Kidney capillary endothelial cell (primary cell): ENCODE measurements at regions not wholly inside any gene's neighbourhood (a gene's known extent, or its start where the extent isn't known, plus 50 kb on each side); places are given as distances from the start of the nearest gene placed in this dataset.

Source experiments
- DNase-seq: peaks from one replicate; pipeline ENCODE4 v3.0.0-alpha.2; 2018; ENCODE audit warnings: low spot score

DNA sequence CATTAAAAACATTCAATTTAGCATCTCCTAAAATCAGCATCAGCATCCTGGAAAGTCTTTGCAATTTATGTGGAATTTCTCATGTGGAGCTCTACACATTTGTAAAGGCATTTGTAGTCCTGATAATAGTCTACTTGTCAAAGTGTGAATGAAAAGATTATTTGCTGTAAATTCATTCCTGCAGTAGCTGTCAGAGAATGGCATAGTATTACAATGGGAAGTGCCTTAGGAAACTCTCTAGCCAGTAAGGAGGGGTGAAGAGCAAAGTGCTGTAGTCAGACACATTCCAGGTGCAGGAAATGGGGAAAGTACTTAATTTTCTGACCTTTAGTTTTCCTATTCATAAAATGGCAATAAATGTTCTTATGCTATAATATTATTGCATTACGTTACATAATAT, 627.9 kb downstream of the KCTD16 start:
- no peak for DNase-seq

DNA sequence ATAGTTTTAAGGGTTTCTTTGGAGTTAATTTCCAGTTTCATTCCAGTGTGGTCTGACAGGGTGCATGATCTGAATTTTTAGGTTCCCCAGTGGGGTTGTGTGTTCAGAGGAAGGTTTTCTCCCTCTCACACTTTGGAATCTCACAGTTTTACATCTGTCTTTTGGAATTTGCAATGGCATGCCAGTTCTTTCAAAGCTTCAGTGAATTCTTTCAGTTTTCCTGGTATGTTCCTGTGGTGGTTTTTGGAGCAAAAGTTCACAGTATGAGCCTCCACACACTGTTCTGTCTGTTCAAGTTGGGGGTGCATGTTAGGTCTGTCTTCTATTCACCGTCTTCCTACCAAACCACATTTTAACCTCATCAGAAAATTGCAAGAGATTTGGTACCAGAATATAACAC, 624.2 kb downstream of the KCTD16 start:
- no peak for DNase-seq

DNA sequence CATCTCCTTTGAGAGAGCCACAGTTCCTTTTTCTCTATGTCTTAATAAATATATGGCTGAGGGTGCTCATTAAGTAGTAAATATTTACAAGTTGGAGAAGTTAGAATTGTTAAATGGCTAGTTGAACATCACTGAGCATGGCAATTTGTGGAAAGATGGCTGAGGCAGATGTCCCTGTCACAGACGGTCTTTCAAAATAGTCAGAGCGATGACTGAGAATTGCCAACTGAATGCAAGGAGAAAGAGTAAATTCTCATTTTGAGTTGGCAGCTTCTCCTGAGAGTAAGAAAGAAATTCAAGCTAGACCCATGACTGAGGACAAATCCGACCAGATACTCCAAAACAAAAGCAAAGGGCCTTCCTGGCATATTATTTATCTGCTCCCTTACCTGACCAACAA, 617.9 kb downstream of the KCTD16 start:
- no peak for DNase-seq

DNA sequence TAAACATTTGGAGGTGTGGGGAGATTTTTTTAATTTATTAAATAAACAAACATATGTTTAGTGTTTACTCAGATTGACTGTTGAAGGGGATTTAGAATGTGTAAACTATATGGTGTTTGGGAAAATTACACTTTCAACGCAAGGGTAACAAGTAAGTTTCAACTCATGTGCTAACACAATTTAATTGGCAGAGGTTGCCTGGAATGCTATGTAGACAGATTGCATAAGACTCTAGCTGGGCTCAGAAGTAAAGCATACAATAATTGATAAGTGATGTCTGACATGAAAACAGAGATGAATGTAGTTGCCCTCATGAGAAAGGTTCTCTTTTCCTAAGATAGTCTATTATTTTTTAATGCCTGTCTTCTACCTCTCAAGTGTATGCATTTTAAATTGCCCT, 617.4 kb downstream of the KCTD16 start:
- DNase-seq: no peak

DNA sequence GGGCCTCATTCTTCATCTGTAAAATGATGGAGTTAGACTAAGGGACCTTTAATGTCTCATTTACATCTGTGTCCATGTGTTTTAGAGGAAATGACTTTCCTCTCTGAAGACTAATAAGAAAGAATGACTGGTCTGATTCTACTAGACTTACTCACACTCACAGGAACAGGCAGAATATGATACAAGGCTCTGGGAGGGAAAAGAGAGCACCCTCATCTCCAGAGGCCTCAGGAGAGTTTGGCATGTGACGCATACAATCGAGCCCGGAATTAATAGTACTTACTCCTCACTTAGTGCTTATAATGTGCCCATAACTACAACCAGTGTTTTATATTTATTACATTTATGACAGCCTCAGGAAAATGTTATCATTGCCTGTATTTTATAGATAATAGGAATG, 608.7 kb downstream of the KCTD16 start:
- DNase-seq: no peak

DNA sequence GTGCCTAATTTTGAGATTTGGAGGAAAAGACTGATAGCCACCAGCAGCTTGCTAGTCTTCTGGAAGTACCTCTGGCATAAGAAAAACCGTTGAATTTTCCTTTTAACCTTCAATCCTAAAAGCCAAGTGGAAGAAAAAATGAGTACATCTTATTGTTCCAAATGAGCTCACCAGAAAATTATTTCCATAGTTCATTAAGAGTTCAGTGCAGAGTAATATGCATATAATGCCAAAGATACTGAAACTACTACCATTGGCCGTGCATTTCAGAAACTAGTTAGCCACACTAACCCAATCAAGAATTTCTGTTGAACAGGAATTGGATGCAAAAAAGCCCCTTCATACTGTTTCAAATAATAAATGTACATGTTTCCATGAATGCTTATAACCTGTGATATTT, 607.9 kb downstream of the KCTD16 start:
- DNase-seq: no peak

DNA sequence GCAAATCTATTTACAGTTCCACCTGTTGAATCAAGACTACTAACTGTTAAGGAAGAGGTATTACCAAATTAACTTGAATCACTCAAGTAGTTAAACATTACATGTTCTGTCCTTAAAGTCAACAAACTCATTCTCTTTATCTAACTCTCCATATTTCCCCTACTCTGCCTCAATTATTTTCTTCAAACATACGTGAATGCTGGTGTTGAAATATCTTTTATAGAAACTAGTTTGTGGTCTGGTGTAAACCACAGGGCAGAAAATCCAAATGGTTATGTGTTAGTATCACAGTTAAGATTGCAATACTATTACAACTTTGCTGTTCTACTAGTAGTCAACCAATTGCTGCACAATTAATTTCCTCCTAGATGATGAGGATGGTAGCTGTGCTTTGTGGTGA, 603.5 kb downstream of the KCTD16 start:
- DNase-seq: no peak

DNA sequence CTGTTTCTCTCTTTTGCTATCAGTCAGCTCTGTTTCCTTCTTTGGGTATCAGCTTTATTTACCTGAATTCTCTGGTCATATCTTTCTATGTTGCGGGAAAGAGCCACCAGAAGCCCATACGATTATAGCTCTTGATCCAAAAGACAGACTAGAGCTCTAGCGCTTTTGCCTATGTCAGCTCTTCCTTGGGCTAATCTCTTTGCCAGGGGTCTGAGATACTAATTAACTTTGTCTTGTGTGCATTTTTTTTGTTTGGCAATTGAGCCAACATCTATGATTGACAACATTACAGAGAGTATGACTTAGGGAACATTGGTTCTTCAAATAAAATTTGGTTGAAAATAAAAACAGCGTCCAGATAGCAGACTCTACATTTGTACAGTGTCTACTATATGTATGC, 603.0 kb downstream of the KCTD16 start:
- DNase-seq: no peak

DNA sequence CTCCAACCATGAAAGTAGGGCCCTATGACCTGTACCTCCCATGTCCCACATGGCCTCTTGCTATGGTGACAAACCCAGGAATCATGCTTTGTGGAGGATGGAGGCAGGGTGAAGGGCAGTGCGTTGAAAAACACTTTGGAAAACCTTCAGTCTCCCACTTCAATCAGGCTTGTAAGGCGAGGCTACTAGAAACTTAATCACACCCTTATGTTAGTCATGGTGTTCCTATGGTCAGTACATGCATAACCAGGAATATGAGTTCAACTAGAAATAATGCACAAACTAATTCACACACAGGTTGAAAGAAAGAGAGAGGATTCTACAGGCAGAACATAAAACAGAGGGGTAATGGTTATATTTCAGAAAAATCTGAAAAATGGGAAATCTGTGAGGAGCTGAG, 601.1 kb downstream of the KCTD16 start:
- DNase-seq: no peak

DNA sequence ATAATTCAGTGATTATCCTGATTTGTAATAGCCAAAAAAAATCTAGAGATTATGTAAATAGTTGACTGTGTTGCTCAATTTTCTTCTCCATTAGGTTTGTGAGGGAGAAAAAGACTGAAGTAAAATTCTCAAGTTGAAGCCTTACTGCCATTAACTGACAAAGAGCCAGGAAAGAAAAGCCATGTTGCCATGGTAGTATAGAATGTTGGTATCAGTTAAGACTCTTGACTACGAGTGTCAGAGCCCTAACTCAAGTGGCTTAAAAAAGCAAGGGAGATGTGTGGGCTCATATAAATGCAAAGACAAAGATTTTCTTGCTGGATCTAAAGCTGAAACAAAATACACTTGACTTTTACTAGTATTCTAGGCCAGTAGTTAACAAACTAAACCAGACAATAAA, 571.7 kb downstream of the KCTD16 start:
- DNase-seq: no peak

DNA sequence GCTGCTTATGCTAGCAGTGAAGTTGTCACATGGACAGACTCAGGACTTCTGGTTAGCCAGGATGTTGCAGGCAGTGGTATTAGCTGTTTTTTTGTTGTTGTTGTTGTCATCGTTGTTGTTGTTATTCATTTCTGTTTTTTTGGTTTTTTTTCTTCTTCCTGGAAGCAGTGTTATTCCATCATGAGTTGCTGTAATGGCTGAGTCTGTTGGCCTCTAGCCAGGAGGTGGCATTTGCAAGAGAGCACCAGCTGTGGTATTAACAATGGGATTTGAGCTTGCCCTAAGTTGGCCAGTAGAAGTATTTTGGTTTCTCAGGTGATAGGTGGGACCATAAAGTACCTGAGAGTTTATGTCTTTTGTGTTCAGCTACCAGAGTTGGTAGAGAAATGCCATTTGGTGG, 561.1 kb downstream of the KCTD16 start:
- DNase-seq: no peak

DNA sequence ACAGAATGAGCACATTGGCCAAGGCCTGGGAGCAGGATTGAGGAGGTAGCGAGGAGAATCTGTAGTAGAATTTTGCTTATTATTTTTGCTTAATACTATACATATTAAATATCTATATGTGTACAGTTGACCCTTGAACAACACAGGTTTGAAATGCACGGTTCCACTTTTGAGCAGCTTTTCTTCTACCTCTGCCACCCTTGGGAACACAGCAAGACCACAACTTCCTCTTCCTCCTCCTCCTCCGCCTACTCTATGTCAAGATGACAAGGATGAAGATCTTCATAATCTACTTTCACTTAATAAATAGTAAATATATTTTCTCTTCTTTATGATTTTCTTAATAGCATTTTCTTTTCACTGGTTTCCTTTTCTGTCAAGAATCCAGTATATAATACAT, 541.4 kb downstream of the KCTD16 start:
- DNase-seq: no peak

DNA sequence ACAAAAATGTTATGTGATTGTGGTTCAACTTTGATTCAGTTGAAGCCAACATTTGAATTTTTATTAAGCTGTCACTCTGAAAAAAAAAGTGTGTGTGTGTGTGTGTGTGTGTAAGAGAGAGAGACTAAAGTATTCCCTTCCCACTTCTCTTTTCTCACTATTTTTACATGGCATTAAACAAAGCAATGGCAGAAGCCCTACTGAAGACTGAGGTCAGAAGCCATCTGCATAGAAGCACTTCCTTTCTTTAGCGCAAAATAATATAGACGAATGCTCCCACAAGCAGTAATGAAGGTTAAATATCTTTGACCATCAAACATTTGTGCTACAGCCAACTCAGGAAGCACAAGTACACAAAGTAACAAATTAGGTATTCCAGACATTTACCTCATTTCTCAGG, 540.5 kb downstream of the KCTD16 start:
- no peak for DNase-seq

DNA sequence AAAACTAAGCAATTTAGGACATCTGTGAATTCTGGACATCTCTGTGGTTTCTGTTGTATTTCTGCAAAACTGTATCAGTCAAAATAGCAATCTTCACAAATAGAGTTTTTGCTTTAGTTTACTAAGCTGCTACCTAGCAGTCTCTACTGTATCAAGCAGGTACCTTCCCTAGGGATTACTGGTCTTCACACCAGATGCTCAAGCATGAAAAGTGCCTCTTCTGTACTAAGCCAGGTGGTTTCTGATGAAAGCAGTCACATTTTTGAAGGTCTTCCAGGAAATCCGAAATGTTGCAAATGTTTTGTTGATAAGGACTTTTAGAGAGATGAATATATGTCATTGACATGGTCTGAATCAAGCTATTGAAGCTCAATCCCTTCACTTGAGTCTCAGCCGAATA, 540.0 kb downstream of the KCTD16 start:
- no peak for DNase-seq

DNA sequence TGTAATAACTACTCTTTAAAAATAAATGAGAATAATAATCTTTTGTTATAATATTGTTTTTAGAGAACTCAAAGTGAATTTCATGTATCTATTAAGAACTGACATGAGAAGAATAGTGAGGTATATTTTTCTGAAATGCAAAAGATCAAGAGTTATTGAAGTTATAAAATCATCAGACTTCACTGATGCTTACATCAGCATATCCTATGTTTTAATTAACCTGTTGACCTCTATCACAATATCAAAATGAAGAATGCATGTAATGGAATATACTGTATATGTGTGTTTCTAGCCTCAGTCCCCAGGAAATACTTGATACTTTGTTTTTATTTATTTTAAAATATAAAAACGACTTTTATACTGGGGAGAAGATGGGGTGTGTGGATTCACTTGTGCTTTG, 533.1 kb downstream of the KCTD16 start:
- DNase-seq: no peak

DNA sequence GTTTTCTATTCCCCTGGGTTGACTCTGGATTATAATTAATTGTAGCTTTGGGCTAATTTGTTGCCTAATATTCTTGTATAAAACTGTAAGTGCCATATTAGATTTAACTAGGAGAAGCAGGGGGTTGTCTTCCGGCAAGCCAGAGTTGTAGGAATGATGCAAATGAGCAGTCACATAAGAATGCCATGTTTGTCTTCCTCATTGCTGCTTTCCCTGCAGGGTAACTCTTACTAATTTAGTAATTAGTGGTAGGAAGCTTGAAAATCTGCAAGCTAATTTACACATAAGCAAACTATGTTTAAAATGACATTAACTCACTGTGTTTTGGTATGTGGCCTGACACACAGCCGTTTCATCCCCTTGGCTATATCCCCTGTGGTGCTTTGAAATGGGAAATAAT, 527.8 kb downstream of the KCTD16 start:
- no peak for DNase-seq

DNA sequence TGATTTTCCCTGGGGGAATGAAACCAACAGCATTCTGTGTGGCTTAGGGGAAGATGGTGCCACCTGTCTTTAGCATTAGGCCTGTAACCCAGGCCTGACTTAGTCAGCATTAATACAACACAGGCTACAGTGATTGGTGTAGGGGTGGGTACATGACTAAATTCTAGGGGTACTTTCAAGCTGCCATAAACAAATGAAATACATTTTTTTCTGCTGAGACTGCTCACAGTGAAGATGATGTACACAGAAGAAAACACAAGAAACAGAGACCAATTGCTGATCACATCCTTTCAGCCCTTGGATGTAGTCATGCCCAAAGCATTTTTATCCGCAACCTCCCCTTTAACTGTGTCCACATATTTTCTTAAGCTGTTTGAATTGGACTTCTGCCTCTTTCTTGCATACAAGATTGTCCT, 527.2 kb downstream of the KCTD16 start:
- no peak for DNase-seq

DNA sequence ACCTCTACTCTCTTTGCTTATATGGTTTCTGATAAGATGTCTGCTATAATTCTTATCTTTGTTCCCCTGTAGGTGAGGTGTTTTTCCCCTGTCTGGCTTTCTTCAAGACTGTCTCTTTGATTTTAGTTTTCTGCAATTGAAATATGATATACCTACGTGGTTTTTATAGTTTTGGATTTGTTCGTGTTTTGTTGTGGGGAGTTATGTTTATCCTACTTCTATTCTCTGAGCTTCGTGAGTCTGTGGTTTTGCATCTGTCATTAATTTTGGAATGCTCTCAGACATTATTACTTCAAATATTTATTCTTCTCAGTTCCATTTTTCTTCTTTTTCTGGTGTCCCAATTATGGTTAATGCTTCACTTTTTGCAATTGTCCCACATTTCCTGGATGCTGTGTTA, 521.3 kb downstream of the KCTD16 start:
- no peak for DNase-seq

DNA sequence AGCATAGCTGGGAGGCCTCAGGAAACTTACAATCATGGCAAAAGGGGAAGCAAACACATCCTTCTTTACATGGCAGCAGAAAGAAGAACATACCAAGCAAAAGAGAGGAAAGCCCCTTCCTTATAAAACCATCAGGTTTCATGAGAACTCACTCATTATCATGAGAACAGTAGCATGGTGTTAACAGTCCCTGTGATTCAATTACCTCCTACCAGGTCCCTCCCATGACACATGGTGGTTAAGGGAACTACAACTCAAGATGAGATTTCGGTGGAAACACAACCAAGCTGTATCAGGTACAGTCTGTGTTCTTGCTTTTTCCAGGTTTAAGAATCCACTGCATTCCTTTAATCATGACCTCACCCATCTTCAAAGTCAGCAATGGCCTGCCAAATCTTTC, 514.2 kb downstream of the KCTD16 start:
- DNase-seq: no peak

DNA sequence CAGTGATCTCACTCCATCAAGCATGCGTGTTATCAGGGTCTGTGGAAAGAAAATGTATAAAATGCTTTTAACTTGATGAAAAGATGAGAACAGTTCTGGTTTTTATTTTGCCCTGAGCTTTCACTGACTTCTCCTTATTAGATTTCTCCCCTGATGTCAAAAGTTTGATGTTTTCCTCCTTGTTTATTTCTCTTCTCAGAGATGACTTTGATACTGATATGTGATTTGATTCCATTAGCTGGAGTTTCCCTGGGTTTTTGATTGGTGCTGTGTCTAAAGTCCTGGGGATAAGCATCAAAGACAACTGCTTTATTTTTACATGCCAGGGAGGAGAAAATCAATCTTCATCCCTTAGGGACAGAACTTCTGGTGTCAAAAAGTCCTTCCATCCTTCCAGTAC, 510.0 kb downstream of the KCTD16 start:
- DNase-seq: no peak

DNA sequence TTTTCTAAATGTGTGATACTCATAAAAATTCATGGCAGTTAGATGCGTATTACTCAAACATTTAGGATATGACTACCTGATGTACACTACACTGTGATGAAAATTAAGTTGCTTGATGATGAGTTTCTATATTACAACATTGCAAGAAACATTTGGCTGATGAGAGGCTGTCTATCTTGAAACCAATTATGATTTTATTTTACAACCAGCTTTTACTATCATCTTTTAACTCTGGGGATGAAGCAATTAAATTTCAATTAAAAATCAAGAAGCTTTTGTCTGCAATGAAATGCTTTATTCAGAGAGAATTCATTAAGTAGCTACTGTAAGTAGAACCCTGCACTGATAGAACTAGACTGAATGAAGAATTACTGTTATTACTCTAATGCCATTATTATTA, 500.4 kb downstream of the KCTD16 start:
- DNase-seq: no peak

DNA sequence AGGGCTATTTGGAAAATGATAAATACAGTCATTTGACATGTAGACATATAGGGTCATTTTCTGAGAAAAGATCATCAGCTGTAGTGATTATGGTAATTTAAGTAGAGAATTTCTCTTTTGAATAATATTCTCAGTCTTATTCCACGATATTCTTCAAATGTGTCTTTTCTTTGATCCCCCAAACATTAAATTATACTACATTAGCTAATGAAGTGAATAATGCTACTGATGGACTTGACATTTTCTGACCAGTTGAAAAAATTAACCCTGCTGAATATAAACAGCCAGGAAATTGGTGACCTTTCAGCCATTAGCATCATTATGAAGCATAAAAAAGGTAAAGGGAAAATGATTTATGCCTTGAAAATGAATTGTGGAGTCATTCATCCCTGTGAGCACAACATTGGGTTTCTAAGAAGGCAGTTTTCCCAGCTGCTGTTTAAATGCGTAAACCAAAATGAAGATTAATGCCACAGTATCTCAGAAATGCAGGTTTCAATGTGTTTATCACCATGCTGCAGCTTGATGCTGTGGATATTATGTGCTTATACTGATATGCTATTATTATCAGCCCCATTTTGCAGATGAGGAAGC, 489.1 kb downstream of the KCTD16 start:
- DNase-seq: no peak

DNA sequence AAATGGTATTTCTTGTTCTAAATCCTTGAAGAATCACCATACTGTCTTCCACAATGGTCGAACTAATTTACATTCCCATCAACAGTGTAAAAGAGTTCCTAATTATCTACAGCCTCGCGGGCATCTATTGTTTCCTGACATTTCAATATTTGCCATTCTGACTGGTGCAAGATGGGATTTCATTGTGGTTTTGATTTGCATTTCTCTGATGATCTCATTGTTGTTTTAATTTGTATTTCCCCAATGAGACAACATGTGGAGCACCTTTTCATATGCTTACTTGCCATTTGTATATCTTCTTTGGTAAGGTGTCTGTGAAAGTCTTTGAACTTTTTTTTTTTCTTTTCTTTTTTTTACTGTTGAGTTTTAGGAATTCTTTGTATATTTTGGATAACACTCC, 473.6 kb downstream of the KCTD16 start:
- no peak for DNase-seq

DNA sequence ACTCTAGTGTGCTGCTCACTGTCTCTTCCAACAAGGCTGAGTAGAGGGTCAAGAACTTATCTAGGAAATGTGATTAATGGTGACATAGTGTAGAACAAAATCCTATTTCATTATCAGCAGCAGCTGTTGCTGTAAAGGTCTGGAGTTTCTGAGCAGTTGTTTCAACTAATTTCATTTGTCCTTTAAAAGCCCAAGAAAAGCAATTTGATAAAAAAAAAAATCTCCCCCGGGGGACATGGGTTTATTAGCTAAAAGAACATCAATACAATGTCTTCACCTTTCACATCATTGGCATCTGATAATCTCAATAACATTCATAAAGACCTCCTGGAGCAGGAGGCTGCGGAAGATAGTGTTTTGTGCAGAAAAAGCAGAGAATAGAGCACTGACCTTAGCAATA, 468.1 kb downstream of the KCTD16 start:
- no peak for DNase-seq

DNA sequence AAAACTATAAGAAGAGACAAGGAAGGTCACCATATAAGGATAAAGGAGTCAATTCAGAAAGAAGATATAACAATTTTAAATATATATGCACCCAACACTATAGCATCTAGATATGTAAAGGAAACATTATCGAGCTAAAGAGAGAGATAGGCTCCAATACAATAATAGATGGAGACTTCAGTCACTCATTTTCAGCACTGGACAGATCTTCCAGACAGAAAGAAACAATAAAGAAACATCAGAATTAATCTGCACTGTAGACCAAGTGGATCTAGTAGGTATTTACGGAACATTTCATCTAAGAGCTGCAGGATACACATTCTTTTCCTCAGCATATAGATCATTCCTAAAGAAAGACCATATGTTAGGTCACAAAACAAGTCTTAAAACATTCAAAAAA, 463.5 kb downstream of the KCTD16 start:
- no peak for DNase-seq
